ENCODE measurements at regions not wholly inside any gene's neighbourhood (a gene's known extent, or its start where the extent isn't known, plus 50 kb on each side); places are given as distances from the start of the nearest gene placed in this dataset.

DNA sequence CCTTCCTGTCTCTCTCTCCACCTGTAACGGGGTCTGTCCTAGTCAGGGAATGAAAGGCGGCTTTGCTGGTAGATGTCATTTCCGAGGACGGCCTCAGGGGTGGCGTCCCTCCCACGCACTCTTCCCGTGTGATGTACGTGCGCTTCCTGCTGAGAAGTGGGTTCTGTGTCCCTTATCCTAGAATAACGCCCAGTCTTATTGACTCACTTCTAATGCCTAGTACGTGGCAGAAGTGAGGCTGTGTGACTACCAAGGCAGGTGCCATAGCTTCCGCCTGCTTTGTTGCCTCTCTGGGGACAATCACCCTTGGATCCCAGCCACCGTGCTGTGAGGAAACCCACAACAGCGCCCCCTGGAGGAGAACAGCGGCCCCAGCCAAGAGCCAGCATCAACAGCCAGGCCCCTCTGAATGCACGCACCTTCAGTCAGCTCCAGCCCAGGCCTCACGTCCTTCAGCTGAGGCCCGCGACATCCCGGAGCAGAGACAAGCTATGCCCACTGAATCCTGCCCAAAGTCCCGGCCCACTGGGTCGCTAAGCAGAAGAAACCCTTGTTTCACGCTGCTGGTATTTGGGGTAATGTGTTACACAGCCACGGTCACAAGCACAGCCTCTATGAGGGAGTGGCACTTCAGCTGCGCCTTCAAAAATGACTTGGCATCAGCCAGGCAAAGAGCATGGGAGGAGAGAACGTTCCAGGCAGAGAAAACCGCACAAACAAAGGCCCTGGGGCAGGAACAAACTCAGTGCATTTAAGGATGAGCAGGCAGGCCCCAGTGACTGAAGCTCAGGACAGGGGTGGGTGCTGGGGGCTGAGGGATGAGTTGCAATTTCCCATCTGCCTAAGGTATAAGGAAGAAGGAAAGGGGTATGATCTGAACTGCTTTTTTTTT, 224.2 kb downstream of the NFATC2 start:
- TF ChIP-seq POLR2AphosphoS5 (IDR thresholded peaks at IDR 0.05; ENCODE audit: low read depth, low read length), result no peak
- TF ChIP-seq POLR2A (IDR thresholded peaks at IDR 0.05; ENCODE audit: low read depth, low read length), result no peak
- no peak for TF ChIP-seq TAF1 (IDR thresholded peaks at IDR 0.05; ENCODE audit: borderline replicate concordance, low read depth, low read length)
